Neural cell (in vitro differentiated cells): ENCODE measurements at regions not wholly inside any gene's neighbourhood (a gene's known extent, or its start where the extent isn't known, plus 50 kb on each side); places are given as distances from the start of the nearest gene placed in this dataset.

Experiments
- CTCF ChIP-seq: fragments of 450-650 bp; IDR thresholded peaks from 2 replicates; pipeline ENCODE4 v1.5.1; 2014; ENCODE audit warnings: antibody characterized with exemption, mild to moderate bottlenecking, moderate library complexity; ENCODE audit not compliant: poor library complexity, severe bottlenecking
- EP300 ChIP-seq: fragments of 450-650 bp; conservative IDR thresholded peaks from 2 replicates; pipeline ENCODE4 v1.6.1; 2014; ENCODE audit warnings: antibody characterized with exemption, mild to moderate bottlenecking, moderate library complexity; ENCODE audit not compliant: poor library complexity, severe bottlenecking
- EZH2 ChIP-seq: fragments of 200-600, 300-800 bp; shearing (Covaris generic), sonication (generic); IDR thresholded peaks from 2 replicates; pipeline ENCODE4 v1.6.1; 2014; ENCODE audit warnings: antibody characterized with exemption, low read length, borderline replicate concordance, mild to moderate bottlenecking; ENCODE audit not compliant: insufficient read depth, poor library complexity, severe bottlenecking
- MXI1 ChIP-seq: fragments of 450-650 bp; conservative IDR thresholded peaks from 2 replicates; pipeline ENCODE4 v1.6.1; 2014; ENCODE audit warnings: antibody characterized with exemption, mild to moderate bottlenecking; ENCODE audit not compliant: poor library complexity, severe bottlenecking
- POLR2AphosphoS5 ChIP-seq: IDR thresholded peaks from 2 replicates; pipeline ENCODE4 v1.6.1; 2012
- RAD21 ChIP-seq: fragments of 450-650 bp; conservative IDR thresholded peaks from 2 replicates; pipeline ENCODE4 v1.6.1; 2014; ENCODE audit warnings: antibody characterized with exemption, mild to moderate bottlenecking, moderate library complexity
- REST ChIP-seq: IDR thresholded peaks from 2 replicates; pipeline ENCODE4 v1.6.1; 2012; ENCODE audit warnings: borderline replicate concordance
- TAF1 ChIP-seq: IDR thresholded peaks from 2 replicates; pipeline ENCODE4 v1.6.1; 2012; ENCODE audit warnings: low read depth

GRCh38 chr10:78700816-78701520 is 367.8 kb upstream of the ZMIZ1 start:
- TF ChIP-seq CTCF (no peak), EP300 (no peak), RAD21 (no peak), EZH2 (no peak), REST (no peak), MXI1 (no peak), POLR2AphosphoS5 (no peak), TAF1 (no peak)
